WTC11 (cell line): ENCODE measurements at regions not wholly inside any gene's neighbourhood (a gene's known extent, or its start where the extent isn't known, plus 50 kb on each side); places are given as distances from the start of the nearest gene placed in this dataset.

Experiments used
- ATAC-seq: fragments of 200-7000 bp; cut with Tn5 transposase; 2 replicates; pipeline ENCODE4 v1.10.0; 2021; ENCODE audit warnings: mild to moderate bottlenecking, moderate library complexity
- CTCF ChIA-PET: fragments of 300-600 bp; sonication (Branson Sonifier 250); formaldehyde crosslinking; loops from one replicate; lab custom pipeline; 2021; ENCODE audit warnings: antibody characterized with exemption; lab: Charles Lee
- POLR2A ChIA-PET: fragments of 350-600 bp; sonication (Branson Sonifier 250); formaldehyde crosslinking; loops from one replicate; lab custom pipeline; 2021; ENCODE audit warnings: antibody characterized with exemption; lab: Charles Lee
- DNase-seq: peaks from one replicate; pipeline ENCODE4 v3.0.0; 2021; ENCODE audit warnings: low spot score
- H3K27ac Mint-ChIP-seq: 2 replicates; pipeline ENCODE4 v1.8.0; 2021; ENCODE audit warnings: mixed read lengths
- H3K27me3 Mint-ChIP-seq: 2 replicates; pipeline ENCODE4 v1.8.0; 2021; ENCODE audit warnings: low read depth, mild to moderate bottlenecking, moderate library complexity, mixed read lengths
- H3K36me3 Mint-ChIP-seq: 2 replicates; pipeline ENCODE4 v1.8.0; 2021; ENCODE audit warnings: mixed read lengths
- H3K4me1 Mint-ChIP-seq: 2 replicates; pipeline ENCODE4 v1.8.0; 2022; ENCODE audit warnings: mixed read lengths
- H3K4me3 Mint-ChIP-seq: 2 replicates; pipeline ENCODE4 v1.8.0; 2021; ENCODE audit warnings: mild to moderate bottlenecking, moderate library complexity, mixed read lengths
- H3K9me3 Mint-ChIP-seq: 2 replicates; pipeline ENCODE4 v1.8.0; 2021; ENCODE audit warnings: mixed read lengths
- CTCF ChIP-seq: fragments of 200-600 bp; IDR thresholded peaks from 2 replicates; pipeline ENCODE4 v1.8.0; 2022; ENCODE audit warnings: antibody characterized with exemption
- E2F1 ChIP-seq: sonication (generic); formaldehyde crosslinking; IDR thresholded peaks from 2 replicates; pipeline ENCODE4 v1.8.0; 2022; ENCODE audit warnings: mild to moderate bottlenecking, missing genetic modification reagents
- ELF4 ChIP-seq: sonication (generic); formaldehyde crosslinking; IDR thresholded peaks from 2 replicates; pipeline ENCODE4 v1.8.1; 2022; ENCODE audit warnings: low read depth, mild to moderate bottlenecking, moderate library complexity, missing genetic modification reagents
- EMX1 ChIP-seq: fragments of 250-450 bp; sonication (Bioruptor Pico); IDR thresholded peaks from 2 replicates; pipeline ENCODE4 v1.8.0; 2021; ENCODE audit warnings: mild to moderate bottlenecking
- ETV6 ChIP-seq: sonication (generic); formaldehyde crosslinking; IDR thresholded peaks from 2 replicates; pipeline ENCODE4 v1.8.1; 2022; ENCODE audit warnings: mild to moderate bottlenecking, missing genetic modification reagents
- FOXK1 ChIP-seq: sonication (generic); formaldehyde crosslinking; IDR thresholded peaks from 2 replicates; pipeline ENCODE4 v1.8.0; 2022; ENCODE audit warnings: mild to moderate bottlenecking, moderate library complexity, missing genetic modification reagents
- FOXP4 ChIP-seq: sonication (generic); formaldehyde crosslinking; IDR thresholded peaks from 2 replicates; pipeline ENCODE4 v1.8.0; 2022; ENCODE audit warnings: mild to moderate bottlenecking, missing genetic modification reagents
- GTF2I ChIP-seq: fragments of 250-450 bp; sonication (Bioruptor Pico); conservative IDR thresholded peaks from 2 replicates; pipeline ENCODE4 v1.4.0; 2021; ENCODE audit warnings: mild to moderate bottlenecking
- HMGXB4 ChIP-seq: sonication (generic); formaldehyde crosslinking; IDR thresholded peaks from 2 replicates; pipeline ENCODE4 v1.8.1; 2023; ENCODE audit warnings: mild to moderate bottlenecking, moderate library complexity, missing genetic modification reagents
- IRF2 ChIP-seq: sonication (generic); formaldehyde crosslinking; IDR thresholded peaks from 2 replicates; pipeline ENCODE4 v1.8.0; 2022; ENCODE audit warnings: low read depth, missing genetic modification reagents, borderline replicate concordance
- JAZF1 ChIP-seq: fragments of 250-450 bp; sonication (Bioruptor Pico); IDR thresholded peaks from 2 replicates; pipeline ENCODE4 v1.9.0; 2021; ENCODE audit warnings: moderate library complexity, mild to moderate bottlenecking, inconsistent platforms
- KAT7 ChIP-seq: sonication (generic); formaldehyde crosslinking; IDR thresholded peaks from 2 replicates; pipeline ENCODE4 v1.8.1; 2023; ENCODE audit warnings: missing genetic modification reagents, mild to moderate bottlenecking, borderline replicate concordance
- MLX ChIP-seq: sonication (generic); formaldehyde crosslinking; IDR thresholded peaks from 2 replicates; pipeline ENCODE4 v1.8.1; 2023; ENCODE audit warnings: mild to moderate bottlenecking, missing genetic modification reagents, moderate library complexity
- NFATC4 ChIP-seq: fragments of 250-450 bp; sonication (Bioruptor Pico); IDR thresholded peaks from 2 replicates; pipeline ENCODE4 v1.9.0; 2021; ENCODE audit warnings: mild to moderate bottlenecking
- NFE2L1 ChIP-seq: sonication (generic); formaldehyde crosslinking; IDR thresholded peaks from 2 replicates; pipeline ENCODE4 v1.8.1; 2023; ENCODE audit warnings: missing genetic modification reagents
- NR2C2 ChIP-seq: sonication (generic); formaldehyde crosslinking; IDR thresholded peaks from 2 replicates; pipeline ENCODE4 v1.8.0; 2022; ENCODE audit warnings: mild to moderate bottlenecking, missing genetic modification reagents
- PRRX2 ChIP-seq: fragments of 250-450 bp; sonication (Bioruptor Pico); IDR thresholded peaks from 2 replicates; pipeline ENCODE4 v1.8.0; 2021; ENCODE audit warnings: mild to moderate bottlenecking
- RORB ChIP-seq: fragments of 250-450 bp; sonication (Bioruptor Pico); IDR thresholded peaks from 2 replicates; pipeline ENCODE4 v1.9.0; 2021; ENCODE audit warnings: mild to moderate bottlenecking
- ZBTB43 ChIP-seq: sonication (generic); formaldehyde crosslinking; IDR thresholded peaks from 2 replicates; pipeline ENCODE4 v1.8.1; 2023; ENCODE audit warnings: mild to moderate bottlenecking, missing genetic modification reagents
- ZNF121 ChIP-seq: sonication (generic); formaldehyde crosslinking; IDR thresholded peaks from 2 replicates; pipeline ENCODE4 v1.8.0; 2023; ENCODE audit warnings: missing genetic modification reagents
- ZNF138 ChIP-seq: sonication (generic); formaldehyde crosslinking; conservative IDR thresholded peaks from 2 replicates; pipeline ENCODE4 v1.8.1; 2022; ENCODE audit warnings: mild to moderate bottlenecking, moderate library complexity, missing genetic modification reagents
- ZNF263 ChIP-seq: sonication (generic); formaldehyde crosslinking; IDR thresholded peaks from 2 replicates; pipeline ENCODE4 v1.8.1; 2022; ENCODE audit warnings: low read depth, mild to moderate bottlenecking, moderate library complexity, missing genetic modification reagents
- ZNF317 ChIP-seq: sonication (generic); formaldehyde crosslinking; IDR thresholded peaks from 2 replicates; pipeline ENCODE4 v1.8.1; 2023; ENCODE audit warnings: low read depth, mild to moderate bottlenecking, moderate library complexity, missing genetic modification reagents, borderline replicate concordance
- ZNF423 ChIP-seq: fragments of 250-450 bp; sonication (Bioruptor Pico); IDR thresholded peaks from 2 replicates; pipeline ENCODE4 v2.1.2; 2022; ENCODE audit warnings: mild to moderate bottlenecking, moderate library complexity
- ZNF512 ChIP-seq: sonication (generic); formaldehyde crosslinking; IDR thresholded peaks from 2 replicates; pipeline ENCODE4 v1.8.1; 2022; ENCODE audit warnings: missing genetic modification reagents, borderline replicate concordance

GRCh38 chr12:105915997-105916759 lies 222.6 kb downstream of the NUAK1 start:
- TF ChIP-seq NFE2L1 (CRISPR knock-in tag) (no peak), ZNF121 (CRISPR knock-in tag) (no peak), ZBTB43 (CRISPR knock-in tag) (no peak), RORB (CRISPR knock-in tag) (no peak), E2F1 (CRISPR knock-in tag) (no peak), ZNF138 (CRISPR knock-in tag) (no peak), ZNF317 (CRISPR knock-in tag) (no peak), EMX1 (CRISPR knock-in tag) (no peak), ETV6 (no peak), ELF4 (CRISPR knock-in tag) (no peak), ZNF423 (CRISPR knock-in tag) (no peak), ZNF512 (CRISPR knock-in tag) (no peak)
- TF ChIP-seq, all 79 proteins: peak for 0
- no peak overlapping the region for H3K27ac Mint-ChIP-seq
- ChIA-PET POLR2A (no interaction called here), CTCF (no interaction called here)
- no peaks in the 10 kb centered on the region; the same call in 1 of the 2 replicates for H3K27me3 Mint-ChIP-seq
- DNase-seq = no peak
- H3K4me3 Mint-ChIP-seq = no peak overlapping the region
- H3K36me3 Mint-ChIP-seq = 0 out of 2 replicates have a peak, but pooled peaks cover 3% of the 10 kb centered on the region
- ATAC-seq = no peak
- no peaks in the 10 kb centered on the region for H3K4me1 Mint-ChIP-seq
- peaks cover 12% of the 10 kb centered on the region for H3K9me3 Mint-ChIP-seq

- H3K9me3 Mint-ChIP-seq = peaks cover 12% of the 10 kb centered on the region
- H3K4me3 Mint-ChIP-seq = no peak overlapping the region
- no peaks in the 10 kb centered on the region for H3K4me1 Mint-ChIP-seq
- POLR2A ChIA-PET = no interaction called here
- ATAC-seq (no peak), DNase-seq (no peak)
- CTCF ChIA-PET = no interaction called here
- no peak overlapping the region for H3K27ac Mint-ChIP-seq
- no peaks in the 10 kb centered on the region; the same call in 1 of the 2 replicates for H3K27me3 Mint-ChIP-seq
- 0 out of 2 replicates have a peak, but pooled peaks cover 3% of the 10 kb centered on the region for H3K36me3 Mint-ChIP-seq
- TF ChIP-seq GTF2I (CRISPR knock-in tag) = no peak
- TF ChIP-seq HMGXB4 (CRISPR knock-in tag) = no peak
- no peak for TF ChIP-seq ETV6
- no peak for TF ChIP-seq NFE2L1 (CRISPR knock-in tag)
- TF ChIP-seq CTCF = no peak
- TF ChIP-seq IRF2 (CRISPR knock-in tag) = no peak
- no peak for TF ChIP-seq MLX (CRISPR knock-in tag)
- TF ChIP-seq NFATC4 (CRISPR knock-in tag) = no peak
- TF ChIP-seq JAZF1 = no peak
- TF ChIP-seq NR2C2 (CRISPR knock-in tag) = no peak
- TF ChIP-seq KAT7 (CRISPR knock-in tag) = no peak
- TF ChIP-seq PRRX2 (CRISPR knock-in tag) = no peak
- TF ChIP-seq FOXK1 (CRISPR knock-in tag) = no peak
- no peak for TF ChIP-seq FOXP4 (CRISPR knock-in tag)
- no peak for TF ChIP-seq ZNF263 (CRISPR knock-in tag)
These were observed 222.1 kb downstream of the NUAK1 start for GRCh38 chr12:105916760-105917039.
